AG04449 (cell line): ENCODE measurements at regions not wholly inside any gene's neighbourhood (a gene's known extent, or its start where the extent isn't known, plus 50 kb on each side); places are given as distances from the start of the nearest gene placed in this dataset.
"Not testable (repeated sequence)": the region's sequence is repeated elsewhere in the genome, so short reads cannot be mapped to it uniquely, and the experiment has no call there.

Source experiments
- CTCF ChIA-PET: fragments of 350-600 bp; formaldehyde crosslinking; extraction: SDS; loops from one replicate; lab custom pipeline; 2021; ENCODE audit warnings: antibody characterized with exemption; lab: Yijun Ruan, JAX
- POLR2A ChIA-PET: fragments of 400-600, 350-600 bp; formaldehyde crosslinking; extraction: SDS; loops from one replicate; lab custom pipeline; 2020; ENCODE audit warnings: antibody characterized with exemption, inconsistent platforms; lab: Yijun Ruan, JAX
- DNase-seq: peaks from one replicate; pipeline ENCODE4 v3.0.0-alpha.2; 2010; ENCODE audit warnings: low read depth, low spot score
- H3K4me3 ChIP-seq: 2 replicates; pipeline ENCODE4 v1.5.1; 2011; ENCODE audit warnings: low read depth, mild to moderate bottlenecking, control low read depth, low read length
- CTCF ChIP-seq: IDR thresholded peaks from one replicate; pipeline ENCODE4 v1.5.1; 2011; ENCODE audit warnings: mild to moderate bottlenecking, moderate library complexity, low read length, control low read depth, inconsistent platforms; ENCODE audit not compliant: insufficient read depth; ENCODE audit errors: missing control alignments

- H3K4me3 ChIP-seq: no peak overlapping the region
- no peak for TF ChIP-seq CTCF
- POLR2A ChIA-PET: no interaction called here
- CTCF ChIA-PET: no interaction called here
- DNase-seq: no peak
These were observed 145.7 kb downstream of the VSIG4 start for GRCh38 chrX:65894133-65894532.

GRCh38 chrX:65891817-65892216, 148.1 kb downstream of the VSIG4 start:
- POLR2A ChIA-PET, CTCF ChIA-PET, DNase-seq: not testable (repeated sequence)

GRCh38 chrX:65888150-65888549, 151.7 kb downstream of the VSIG4 start:
- CTCF ChIA-PET, H3K4me3 ChIP-seq, DNase-seq, POLR2A ChIA-PET: not testable (repeated sequence)

More at GRCh38 chrX:65891817-65892216, 148.1 kb downstream of the VSIG4 start:
- H3K4me3 ChIP-seq: not testable (repeated sequence)

GRCh38 chrX:65883556-65883955, 156.3 kb downstream of the VSIG4 start:
- POLR2A ChIA-PET: no interaction called here
- CTCF ChIA-PET: no interaction called here
- H3K4me3 ChIP-seq: no peak overlapping the region
- TF ChIP-seq CTCF: no peak
- no peak for DNase-seq

GRCh38 chrX:65879977-65880799, 159.7 kb downstream of the VSIG4 start:
- POLR2A ChIA-PET: no interaction called here
- no peak overlapping the region for H3K4me3 ChIP-seq
- CTCF ChIA-PET: no interaction called here
- no peak for DNase-seq
- TF ChIP-seq CTCF: no peak

- ChIA-PET CTCF (no interaction called here), POLR2A (no interaction called here)
- no peak overlapping the region for H3K4me3 ChIP-seq
- no peak for DNase-seq
- TF ChIP-seq CTCF: no peak
These were observed 161.4 kb downstream of the VSIG4 start for GRCh38 chrX:65878456-65878855.

GRCh38 chrX:65877953-65878352, 161.9 kb downstream of the VSIG4 start:
- ChIA-PET CTCF (no interaction called here), POLR2A (no interaction called here)
- no peak for TF ChIP-seq CTCF
- no peak overlapping the region for H3K4me3 ChIP-seq
- no peak for DNase-seq

- H3K4me3 ChIP-seq, POLR2A ChIA-PET, DNase-seq, CTCF ChIA-PET: not testable (repeated sequence)
These were observed 164.3 kb downstream of the VSIG4 start for GRCh38 chrX:65875614-65876013.
